ENCODE measurements at regions not wholly inside any gene's neighbourhood (a gene's known extent, or its start where the extent isn't known, plus 50 kb on each side); places are given as distances from the start of the nearest gene placed in this dataset.

DNA sequence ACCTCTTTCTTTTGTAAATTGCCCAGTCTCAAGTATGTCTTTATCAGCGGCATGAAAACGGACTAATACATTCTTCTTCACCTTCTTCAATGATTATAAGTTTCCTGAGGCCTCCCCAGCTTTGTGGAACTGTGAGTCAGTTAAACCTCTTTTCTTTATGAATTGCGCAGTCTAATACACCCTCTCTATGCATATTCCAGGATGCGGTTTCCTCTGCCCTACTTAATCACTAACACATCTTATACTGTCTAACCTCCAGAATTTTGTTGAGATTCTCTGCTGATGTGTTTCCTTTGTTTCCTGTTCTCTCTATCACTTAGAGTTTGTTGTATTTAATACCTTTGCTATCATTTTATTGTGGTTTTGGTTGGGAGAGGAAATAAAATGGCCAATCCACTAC, 145.4 kb downstream of the AEBP2 start:
- TF ChIP-seq TAF1 (IDR thresholded peaks at IDR 0.05; ENCODE audit: borderline replicate concordance, low read depth, low read length) (no peak), POLR2A (IDR thresholded peaks at IDR 0.05; ENCODE audit: low read depth, low read length) (no peak)

Data from GM12892 (cell line).